ENCODE measurements at regions not wholly inside any gene's neighbourhood (a gene's known extent, or its start where the extent isn't known, plus 50 kb on each side); places are given as distances from the start of the nearest gene placed in this dataset.
"Not testable (repeated sequence)": the region's sequence is repeated elsewhere in the genome, so short reads cannot be mapped to it uniquely, and the experiment has no call there.

DNA sequence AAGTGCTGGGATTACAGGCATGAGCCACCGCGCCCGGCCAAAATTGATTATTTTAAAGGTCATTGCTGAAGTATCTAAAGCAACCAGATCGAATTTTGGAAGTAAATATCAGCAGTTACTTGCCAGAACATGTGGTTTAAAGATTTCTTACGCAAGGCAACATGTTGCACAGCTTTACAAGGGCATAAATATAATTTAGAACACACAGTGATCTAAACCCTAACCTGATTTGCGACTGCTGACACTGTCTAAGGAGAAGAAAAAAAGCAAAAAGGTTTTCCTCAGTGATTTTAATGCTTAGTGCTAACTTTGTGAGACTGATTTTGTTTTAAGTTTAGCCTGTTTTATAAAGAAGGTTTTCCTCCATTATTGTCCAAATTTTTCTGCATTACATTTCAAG, 569.9 kb upstream of the LINC00305 start:
- no peak for DNase-seq (ENCODE audit: low spot score)

DNA sequence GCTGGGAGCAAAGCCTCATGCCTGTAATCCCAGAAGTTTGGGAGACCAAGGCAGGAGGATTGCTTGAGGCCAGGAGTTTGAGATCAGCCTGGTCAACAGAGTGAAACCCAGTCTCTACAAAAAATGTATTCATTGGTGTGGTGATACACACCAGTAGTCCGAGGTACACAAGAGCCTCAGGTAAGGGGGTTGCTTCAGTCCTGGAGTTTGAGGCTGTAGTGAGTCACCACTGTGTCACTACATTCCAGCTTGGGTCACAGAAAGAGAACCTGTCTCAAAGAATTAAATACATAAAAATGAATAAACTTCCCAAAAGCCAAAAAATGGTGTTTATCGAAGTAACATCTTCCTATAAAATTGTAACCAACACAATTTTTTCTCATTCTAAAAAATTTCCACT, 568.1 kb upstream of the LINC00305 start:
- no peak for DNase-seq (ENCODE audit: low spot score)

GRCh38 chr18:64714086-64714485, 565.2 kb upstream of the LINC00305 start:
- no peak for DNase-seq (ENCODE audit: low spot score)

DNA sequence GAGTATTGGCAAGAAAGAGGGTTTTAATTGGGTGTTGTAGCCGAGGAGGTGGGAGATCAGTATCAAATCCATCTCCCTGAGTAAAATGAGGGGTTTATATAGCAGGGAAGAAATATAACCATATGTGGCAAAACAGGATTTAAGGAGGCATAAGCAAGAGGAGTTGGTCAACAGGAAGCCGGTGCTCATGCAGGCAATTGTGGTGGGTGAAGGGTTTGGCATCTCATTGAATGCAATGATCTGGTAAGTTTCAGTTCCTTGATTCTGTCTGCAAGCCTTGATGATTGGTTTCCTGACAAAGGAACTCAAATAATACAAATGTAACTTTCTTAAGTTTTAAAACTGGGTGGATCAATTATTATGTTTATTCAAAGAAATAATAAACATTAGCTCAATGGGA, 564.4 kb upstream of the LINC00305 start:
- no peak for DNase-seq (ENCODE audit: low spot score)

- no peak for DNase-seq (ENCODE audit: low spot score)
Observed at GRCh38 chr18:64712035-64712434, 563.1 kb upstream of the LINC00305 start.

GRCh38 chr18:64710105-64710861, 561.4 kb upstream of the LINC00305 start:
- no peak for DNase-seq (ENCODE audit: low spot score)

- DNase-seq (ENCODE audit: low spot score) = no peak
Observed at GRCh38 chr18:64707052-64707451, 558.2 kb upstream of the LINC00305 start.

- no peak for DNase-seq (ENCODE audit: low spot score)
Observed at GRCh38 chr18:64699081-64699480, 550.2 kb upstream of the LINC00305 start.

DNA sequence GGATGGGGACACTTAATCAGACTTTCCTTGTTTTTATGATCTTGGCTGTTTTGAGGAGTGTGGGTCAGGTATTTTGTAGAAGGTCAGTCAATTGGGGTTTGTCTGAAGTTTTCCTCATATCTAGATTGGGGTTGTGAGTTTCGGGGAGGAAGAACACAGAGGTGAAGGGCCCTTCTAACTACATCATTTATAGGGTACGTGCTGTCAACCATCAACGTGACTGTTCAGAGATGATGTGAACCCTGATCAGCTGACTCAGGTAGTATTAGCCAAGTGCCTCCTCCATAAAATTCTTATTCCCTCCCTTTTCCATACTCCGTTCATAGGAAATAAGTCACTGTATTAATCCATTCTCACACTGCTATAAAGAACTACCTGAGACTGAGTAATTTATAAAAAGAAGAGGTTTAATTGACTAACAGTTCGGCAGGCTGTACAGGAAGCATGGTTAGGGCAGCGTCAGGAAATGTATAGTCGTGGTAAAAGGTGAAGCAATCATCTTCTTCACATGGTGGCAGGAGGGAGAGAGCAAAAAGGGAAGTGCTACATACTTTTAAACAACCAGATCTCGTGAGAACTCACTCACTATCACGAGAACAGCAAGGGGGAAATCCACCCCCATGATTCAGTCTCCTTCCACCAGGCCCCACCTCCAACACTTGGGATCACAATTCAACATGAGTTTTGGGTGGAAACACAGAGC, 547.1 kb upstream of the LINC00305 start:
- DNase-seq (ENCODE audit: low spot score) = no peak

GRCh38 chr18:64693766-64694165, 544.9 kb upstream of the LINC00305 start:
- no peak for DNase-seq (ENCODE audit: low spot score)

DNA sequence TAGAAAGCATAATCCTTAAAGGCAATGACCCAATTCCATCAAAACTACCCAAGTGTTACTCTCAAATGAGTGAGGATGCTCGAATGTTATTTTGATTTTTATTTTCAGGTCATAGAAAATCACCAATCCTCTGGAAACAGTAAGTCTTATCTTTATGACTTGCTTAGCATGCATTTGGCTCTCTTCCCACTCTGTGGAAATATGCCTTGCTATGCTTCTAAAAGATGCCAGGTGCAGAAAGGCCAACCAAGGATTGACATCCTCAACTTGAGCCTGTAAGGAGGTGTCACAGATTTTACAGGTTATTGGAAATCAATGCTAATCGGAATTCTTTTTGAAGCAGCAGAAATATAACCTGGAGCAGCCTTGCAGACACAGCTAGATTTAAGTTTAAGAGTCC, 543.9 kb upstream of the LINC00305 start:
- DNase-seq (ENCODE audit: low spot score) = no peak

- peak; percentile 10 for DNase-seq (ENCODE audit: low spot score)
Observed at GRCh38 chr18:64679121-64679520, 530.2 kb upstream of the LINC00305 start.

GRCh38 chr18:64678048-64678447, 529.2 kb upstream of the LINC00305 start:
- DNase-seq (ENCODE audit: low spot score) = no peak

- no peak for DNase-seq (ENCODE audit: low spot score)
Observed at GRCh38 chr18:64674694-64675093, 525.8 kb upstream of the LINC00305 start.

DNA sequence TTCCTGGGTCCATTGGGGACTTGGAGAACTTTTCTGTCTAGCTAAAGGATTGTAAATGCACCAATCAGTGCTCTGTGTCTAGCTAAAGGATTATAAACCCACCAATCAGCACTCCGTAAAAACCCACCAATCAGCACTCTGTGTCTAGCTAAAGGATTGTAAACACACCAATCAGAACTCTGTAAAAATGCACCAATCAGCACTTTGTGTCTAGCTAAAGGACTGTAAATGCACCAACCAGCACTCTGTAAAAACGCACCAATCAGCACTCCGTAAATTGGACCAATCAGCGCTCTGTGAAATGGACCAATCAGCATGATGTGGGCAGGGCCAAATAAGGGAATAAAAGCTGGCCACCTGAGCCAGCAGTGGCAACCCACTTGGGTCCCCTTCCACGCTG, 522.4 kb upstream of the LINC00305 start:
- not testable (repeated sequence) for DNase-seq (ENCODE audit: low spot score)

GRCh38 chr18:64668461-64668962, 519.6 kb upstream of the LINC00305 start:
- DNase-seq (ENCODE audit: low spot score) = no peak

- peak; percentile 66 for DNase-seq (ENCODE audit: low spot score)
Observed at GRCh38 chr18:64663086-64663485, 514.2 kb upstream of the LINC00305 start.

GRCh38 chr18:64659196-64659595, 510.3 kb upstream of the LINC00305 start:
- DNase-seq (ENCODE audit: low spot score) = no peak

- no peak for DNase-seq (ENCODE audit: low spot score)
Observed at GRCh38 chr18:64653068-64653467, 504.2 kb upstream of the LINC00305 start.

- no peak for DNase-seq (ENCODE audit: low spot score)
Observed at GRCh38 chr18:64650068-64650467, 501.2 kb upstream of the LINC00305 start.

GRCh38 chr18:64645753-64646152, 496.9 kb upstream of the LINC00305 start:
- DNase-seq (ENCODE audit: low spot score) = no peak

DNA sequence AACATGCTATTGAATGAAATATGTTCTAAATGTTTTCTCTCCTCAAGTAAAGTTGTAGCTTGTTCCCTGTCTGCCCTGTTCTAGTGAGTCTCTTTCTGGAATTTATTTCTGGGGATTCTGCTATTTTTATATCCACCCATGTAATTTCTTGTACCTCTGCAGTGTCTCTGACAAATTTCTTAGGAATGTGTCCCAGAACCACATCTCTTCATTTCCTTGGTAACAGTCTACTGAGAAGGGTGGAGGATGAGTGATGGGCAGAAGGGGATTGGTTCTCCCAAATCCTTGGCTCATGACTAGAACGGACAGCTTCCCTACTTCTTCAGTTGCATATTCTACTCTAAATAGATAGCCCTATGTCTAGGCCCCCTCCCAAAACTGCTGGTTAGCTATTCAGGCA, 490.6 kb upstream of the LINC00305 start:
- DNase-seq (ENCODE audit: low spot score) = no peak

DNA sequence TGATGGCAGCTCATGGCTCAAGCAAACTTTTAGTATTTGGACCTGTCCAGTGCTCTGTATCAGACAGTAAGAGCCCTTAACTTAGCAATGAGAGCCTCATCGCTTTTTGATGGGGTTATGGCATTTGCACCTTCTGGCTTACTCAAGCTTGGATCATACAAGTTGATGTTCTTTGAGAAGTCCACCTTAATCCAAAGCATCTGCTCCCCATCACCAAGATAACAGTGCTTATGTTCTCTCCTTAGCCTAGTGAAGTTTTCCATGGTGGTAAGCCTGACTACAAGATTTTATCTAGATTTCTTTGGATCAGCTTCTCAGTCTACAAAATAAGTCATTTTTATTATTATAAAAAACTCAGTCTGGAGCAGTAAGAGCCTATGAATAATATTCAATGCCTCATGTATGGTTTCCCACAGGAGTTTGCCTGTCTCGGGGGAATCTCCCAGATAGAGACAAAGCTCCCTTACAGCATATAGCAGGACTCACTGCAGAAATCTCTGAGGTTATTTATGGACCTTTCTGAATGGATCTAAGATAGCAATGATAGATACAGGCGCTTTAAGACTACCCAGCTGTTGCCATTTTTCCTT, 472.2 kb upstream of the LINC00305 start:
- DNase-seq (ENCODE audit: low spot score) = no peak
